HEK293 (cell line): ENCODE measurements at regions not wholly inside any gene's neighbourhood (a gene's known extent, or its start where the extent isn't known, plus 50 kb on each side); places are given as distances from the start of the nearest gene placed in this dataset.

Experiments used
- SALL2 ChIP-seq: fragments of 450-650 bp; formaldehyde crosslinking; IDR thresholded peaks from 2 replicates; pipeline ENCODE4 v1.5.0; 2017; ENCODE audit warnings: missing biosample characterization, mild to moderate bottlenecking, missing genetic modification characterization, borderline replicate concordance
- SETDB1 ChIP-seq: IDR thresholded peaks from one replicate; pipeline ENCODE4 v1.6.1; 2017; ENCODE audit warnings: mild to moderate bottlenecking, low read length, moderate library complexity, mixed read lengths; ENCODE audit not compliant: insufficient read length
- TCF7L2 ChIP-seq: IDR thresholded peaks from 2 replicates; pipeline ENCODE4 v1.6.1; 2011; ENCODE audit warnings: low read depth, mild to moderate bottlenecking, inconsistent platforms, low read length, moderate library complexity, borderline replicate concordance
- ZBTB8A ChIP-seq: fragments of 450-650 bp; formaldehyde crosslinking; IDR thresholded peaks from 2 replicates; pipeline ENCODE4 v1.5.1; 2016; ENCODE audit warnings: missing biosample characterization, missing genetic modification characterization
- ZNF175 ChIP-seq: fragments of 450-650 bp; formaldehyde crosslinking; IDR thresholded peaks from 2 replicates; pipeline ENCODE4 v1.5.1; 2016; ENCODE audit warnings: missing biosample characterization, missing genetic modification characterization
- ZNF24 ChIP-seq: fragments of 450-650 bp; formaldehyde crosslinking; IDR thresholded peaks from 2 replicates; pipeline ENCODE4 v1.5.1; 2016; ENCODE audit warnings: missing biosample characterization, missing genetic modification characterization
- ZNF274 ChIP-seq, 2 experiments: fragments of 200-500 bp in 1 of 2; fragments of 450-650 bp in 1 of 2; sonication (Bioruptor generic) in 1 of 2; formaldehyde crosslinking in 1 of 2; IDR thresholded peaks; 2 replicates each; pipeline versions ENCODE4 v1.5.1 to v1.6.1; 2014 to 2016; ENCODE audit warnings: borderline replicate concordance in 1 of 2, inconsistent platforms in 1 of 2, low read length in 1 of 2, missing biosample characterization in 1 of 2, missing genetic modification characterization in 1 of 2
- ZNF391 ChIP-seq: fragments of 450-650 bp; formaldehyde crosslinking; IDR thresholded peaks from 2 replicates; pipeline ENCODE4 v1.5.1; 2016; ENCODE audit warnings: low read depth, missing biosample characterization, missing genetic modification characterization, borderline replicate concordance
- ZNF654 ChIP-seq: fragments of 450-650 bp; formaldehyde crosslinking; IDR thresholded peaks from 2 replicates; pipeline ENCODE4 v1.5.1; 2016; ENCODE audit warnings: low read depth, missing biosample characterization, missing genetic modification characterization
- TF ChIP-seq, protein P1 (sequence below): fragments of 450-650 bp; formaldehyde crosslinking; IDR thresholded peaks from 2 replicates; pipeline ENCODE4 v1.5.1; 2016; ENCODE audit warnings: missing biosample characterization, missing genetic modification characterization
- TF ChIP-seq, protein P2 (sequence below): fragments of 450-650 bp; formaldehyde crosslinking; IDR thresholded peaks from 2 replicates; pipeline ENCODE4 v1.5.1; 2016; ENCODE audit warnings: missing biosample characterization, missing genetic modification characterization
- TF ChIP-seq, protein P3 (sequence below): fragments of 450-650 bp; formaldehyde crosslinking; IDR thresholded peaks from 2 replicates; pipeline ENCODE4 v1.5.1; 2016; ENCODE audit warnings: missing biosample characterization, missing genetic modification characterization, borderline replicate concordance

DNA sequence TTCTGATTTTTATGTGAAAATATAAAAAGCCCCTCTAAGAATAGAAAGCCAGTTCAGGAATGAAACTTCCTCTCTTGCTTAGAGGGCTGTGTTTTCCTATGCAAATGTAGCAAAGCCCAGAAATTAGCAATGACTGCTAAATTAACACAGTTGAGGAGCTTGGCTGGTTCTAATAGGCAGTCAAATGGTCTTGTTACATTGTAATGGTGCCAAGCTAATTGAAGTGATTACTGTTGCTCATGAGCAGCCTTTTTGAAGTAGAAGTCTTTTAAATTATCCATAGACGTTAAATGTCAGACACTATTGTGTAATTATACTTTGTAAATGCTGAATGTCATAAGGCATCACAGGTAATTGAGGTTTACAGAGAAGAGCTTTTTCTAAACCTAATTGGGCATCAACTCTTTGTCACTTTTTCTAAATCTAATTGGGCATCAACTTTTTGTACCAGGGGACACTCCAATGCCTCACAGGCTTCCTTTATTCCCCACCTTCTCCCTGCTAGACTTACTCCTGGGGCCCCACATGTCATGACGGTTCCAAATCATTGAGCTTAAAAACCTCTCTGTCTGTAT is 229.1 kb downstream of the PSAT1 start:
- TF ChIP-seq ZNF391 (tag by site-specific recombination) (no peak), ZBTB8A (tag by site-specific recombination) (no peak), ZNF24 (tag by site-specific recombination) (no peak), ZNF274 (IDR thresholded peaks at IDR 0.05; ENCODE audit: low read length) (no peak), ZNF274 (tag by site-specific recombination; IDR thresholded peaks at IDR 0.05; ENCODE audit: borderline replicate concordance) (no peak), TCF7L2 (no peak), ZNF654 (no peak), SETDB1 (no peak), SALL2 (tag by site-specific recombination) (no peak), ZNF175 (tag by site-specific recombination) (no peak)
- TF ChIP-seq, protein P1, sequence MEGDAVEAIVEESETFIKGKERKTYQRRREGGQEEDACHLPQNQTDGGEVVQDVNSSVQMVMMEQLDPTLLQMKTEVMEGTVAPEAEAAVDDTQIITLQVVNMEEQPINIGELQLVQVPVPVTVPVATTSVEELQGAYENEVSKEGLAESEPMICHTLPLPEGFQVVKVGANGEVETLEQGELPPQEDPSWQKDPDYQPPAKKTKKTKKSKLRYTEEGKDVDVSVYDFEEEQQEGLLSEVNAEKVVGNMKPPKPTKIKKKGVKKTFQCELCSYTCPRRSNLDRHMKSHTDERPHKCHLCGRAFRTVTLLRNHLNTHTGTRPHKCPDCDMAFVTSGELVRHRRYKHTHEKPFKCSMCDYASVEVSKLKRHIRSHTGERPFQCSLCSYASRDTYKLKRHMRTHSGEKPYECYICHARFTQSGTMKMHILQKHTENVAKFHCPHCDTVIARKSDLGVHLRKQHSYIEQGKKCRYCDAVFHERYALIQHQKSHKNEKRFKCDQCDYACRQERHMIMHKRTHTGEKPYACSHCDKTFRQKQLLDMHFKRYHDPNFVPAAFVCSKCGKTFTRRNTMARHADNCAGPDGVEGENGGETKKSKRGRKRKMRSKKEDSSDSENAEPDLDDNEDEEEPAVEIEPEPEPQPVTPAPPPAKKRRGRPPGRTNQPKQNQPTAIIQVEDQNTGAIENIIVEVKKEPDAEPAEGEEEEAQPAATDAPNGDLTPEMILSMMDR (tag by site-specific recombination) = no peak
- TF ChIP-seq, protein P2, sequence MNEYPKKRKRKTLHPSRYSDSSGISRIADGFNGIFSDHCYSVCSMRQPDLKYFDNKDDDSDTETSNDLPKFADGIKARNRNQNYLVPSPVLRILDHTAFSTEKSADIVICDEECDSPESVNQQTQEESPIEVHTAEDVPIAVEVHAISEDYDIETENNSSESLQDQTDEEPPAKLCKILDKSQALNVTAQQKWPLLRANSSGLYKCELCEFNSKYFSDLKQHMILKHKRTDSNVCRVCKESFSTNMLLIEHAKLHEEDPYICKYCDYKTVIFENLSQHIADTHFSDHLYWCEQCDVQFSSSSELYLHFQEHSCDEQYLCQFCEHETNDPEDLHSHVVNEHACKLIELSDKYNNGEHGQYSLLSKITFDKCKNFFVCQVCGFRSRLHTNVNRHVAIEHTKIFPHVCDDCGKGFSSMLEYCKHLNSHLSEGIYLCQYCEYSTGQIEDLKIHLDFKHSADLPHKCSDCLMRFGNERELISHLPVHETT (tag by site-specific recombination) = no peak
- TF ChIP-seq, protein P3, sequence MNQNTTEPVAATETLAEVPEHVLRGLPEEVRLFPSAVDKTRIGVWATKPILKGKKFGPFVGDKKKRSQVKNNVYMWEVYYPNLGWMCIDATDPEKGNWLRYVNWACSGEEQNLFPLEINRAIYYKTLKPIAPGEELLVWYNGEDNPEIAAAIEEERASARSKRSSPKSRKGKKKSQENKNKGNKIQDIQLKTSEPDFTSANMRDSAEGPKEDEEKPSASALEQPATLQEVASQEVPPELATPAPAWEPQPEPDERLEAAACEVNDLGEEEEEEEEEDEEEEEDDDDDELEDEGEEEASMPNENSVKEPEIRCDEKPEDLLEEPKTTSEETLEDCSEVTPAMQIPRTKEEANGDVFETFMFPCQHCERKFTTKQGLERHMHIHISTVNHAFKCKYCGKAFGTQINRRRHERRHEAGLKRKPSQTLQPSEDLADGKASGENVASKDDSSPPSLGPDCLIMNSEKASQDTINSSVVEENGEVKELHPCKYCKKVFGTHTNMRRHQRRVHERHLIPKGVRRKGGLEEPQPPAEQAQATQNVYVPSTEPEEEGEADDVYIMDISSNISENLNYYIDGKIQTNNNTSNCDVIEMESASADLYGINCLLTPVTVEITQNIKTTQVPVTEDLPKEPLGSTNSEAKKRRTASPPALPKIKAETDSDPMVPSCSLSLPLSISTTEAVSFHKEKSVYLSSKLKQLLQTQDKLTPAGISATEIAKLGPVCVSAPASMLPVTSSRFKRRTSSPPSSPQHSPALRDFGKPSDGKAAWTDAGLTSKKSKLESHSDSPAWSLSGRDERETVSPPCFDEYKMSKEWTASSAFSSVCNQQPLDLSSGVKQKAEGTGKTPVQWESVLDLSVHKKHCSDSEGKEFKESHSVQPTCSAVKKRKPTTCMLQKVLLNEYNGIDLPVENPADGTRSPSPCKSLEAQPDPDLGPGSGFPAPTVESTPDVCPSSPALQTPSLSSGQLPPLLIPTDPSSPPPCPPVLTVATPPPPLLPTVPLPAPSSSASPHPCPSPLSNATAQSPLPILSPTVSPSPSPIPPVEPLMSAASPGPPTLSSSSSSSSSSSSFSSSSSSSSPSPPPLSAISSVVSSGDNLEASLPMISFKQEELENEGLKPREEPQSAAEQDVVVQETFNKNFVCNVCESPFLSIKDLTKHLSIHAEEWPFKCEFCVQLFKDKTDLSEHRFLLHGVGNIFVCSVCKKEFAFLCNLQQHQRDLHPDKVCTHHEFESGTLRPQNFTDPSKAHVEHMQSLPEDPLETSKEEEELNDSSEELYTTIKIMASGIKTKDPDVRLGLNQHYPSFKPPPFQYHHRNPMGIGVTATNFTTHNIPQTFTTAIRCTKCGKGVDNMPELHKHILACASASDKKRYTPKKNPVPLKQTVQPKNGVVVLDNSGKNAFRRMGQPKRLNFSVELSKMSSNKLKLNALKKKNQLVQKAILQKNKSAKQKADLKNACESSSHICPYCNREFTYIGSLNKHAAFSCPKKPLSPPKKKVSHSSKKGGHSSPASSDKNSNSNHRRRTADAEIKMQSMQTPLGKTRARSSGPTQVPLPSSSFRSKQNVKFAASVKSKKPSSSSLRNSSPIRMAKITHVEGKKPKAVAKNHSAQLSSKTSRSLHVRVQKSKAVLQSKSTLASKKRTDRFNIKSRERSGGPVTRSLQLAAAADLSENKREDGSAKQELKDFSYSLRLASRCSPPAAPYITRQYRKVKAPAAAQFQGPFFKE (tag by site-specific recombination) = no peak
